ENCODE measurements at regions not wholly inside any gene's neighbourhood (a gene's known extent, or its start where the extent isn't known, plus 50 kb on each side); places are given as distances from the start of the nearest gene placed in this dataset.
A peak's percentile ranks its signal among the peaks of the same experiment; 100 is the strongest.

- no peak for DNase-seq
Observed at GRCh38 chr9:515665-516064, 301.0 kb downstream of the DOCK8 start.

- DNase-seq: no peak
Observed at GRCh38 chr9:517993-518392, 303.3 kb downstream of the DOCK8 start.

- DNase-seq: no peak
Observed at GRCh38 chr9:518540-518939, 303.9 kb downstream of the DOCK8 start.

DNA sequence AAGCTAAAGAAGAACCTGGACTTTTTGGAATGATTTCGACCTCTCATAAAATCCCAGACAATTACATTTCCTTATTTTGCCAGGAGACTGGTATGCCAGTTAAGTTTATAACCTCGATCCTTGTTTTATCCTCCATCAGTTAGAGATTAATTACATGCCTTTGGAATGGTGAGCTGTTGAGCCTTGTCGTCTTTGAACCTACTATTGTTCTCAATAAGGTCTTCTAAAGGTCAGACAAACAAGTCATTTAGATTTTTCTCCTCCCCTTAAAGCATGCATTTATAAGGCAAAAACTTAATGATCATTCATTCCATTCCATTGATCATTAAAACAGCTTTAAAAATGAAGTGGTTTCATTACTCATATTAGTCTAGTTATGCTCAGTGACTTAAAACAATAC, 304.9 kb downstream of the DOCK8 start:
- DNase-seq: no peak

- no peak for DNase-seq
Observed at GRCh38 chr9:520302-520701, 305.6 kb downstream of the DOCK8 start.

- DNase-seq: no peak
Observed at GRCh38 chr9:522190-522589, 307.5 kb downstream of the DOCK8 start.

- no peak for DNase-seq
Observed at GRCh38 chr9:522658-523057, 308.0 kb downstream of the DOCK8 start.

DNA sequence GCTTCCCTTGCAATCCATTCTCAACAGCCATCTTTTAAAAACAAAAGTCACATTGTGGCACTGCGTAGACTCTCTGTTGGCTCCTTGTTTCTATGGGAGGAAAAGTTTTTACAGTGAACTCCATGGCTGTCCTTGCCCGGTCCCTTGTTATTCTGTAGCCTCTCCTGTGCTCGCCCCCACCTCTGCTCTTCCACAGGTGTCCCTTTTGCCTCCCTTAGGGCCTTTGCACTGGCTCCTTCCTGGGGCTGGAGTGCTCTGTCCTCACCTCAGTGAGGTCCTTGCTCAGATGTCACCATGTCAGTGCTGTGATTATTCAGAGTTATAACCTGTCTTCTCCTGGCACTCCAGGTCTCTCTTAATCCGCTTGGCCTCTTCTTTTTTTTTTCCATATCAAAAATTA, 308.8 kb downstream of the DOCK8 start:
- DNase-seq: no peak

- DNase-seq: no peak
Observed at GRCh38 chr9:524008-524407, 309.3 kb downstream of the DOCK8 start.

GRCh38 chr9:526904-527591, 312.4 kb downstream of the DOCK8 start:
- no peak for DNase-seq

DNA sequence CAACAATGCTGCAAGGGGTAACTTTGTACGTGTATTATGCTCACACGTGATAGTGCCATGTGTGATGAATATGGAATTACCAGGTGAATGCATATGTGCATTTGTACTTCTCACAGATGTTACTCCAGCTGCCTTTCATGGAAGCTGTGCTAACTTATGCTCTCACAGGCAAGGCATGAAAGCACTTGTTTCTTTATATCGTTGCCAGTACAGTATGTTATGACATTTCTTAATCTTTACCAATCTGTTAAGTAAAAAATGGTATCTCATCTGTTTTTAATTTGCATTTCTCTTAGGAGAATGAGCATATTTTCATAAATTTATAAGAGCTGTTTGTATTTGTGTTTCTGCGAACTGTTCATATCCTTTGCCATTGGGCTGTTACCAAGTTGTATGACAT, 311.8 kb upstream of the DMRT1 start:
- no peak for DNase-seq

GRCh38 chr9:530681-531080, 310.8 kb upstream of the DMRT1 start:
- no peak for DNase-seq

GRCh38 chr9:532707-533106, 308.8 kb upstream of the DMRT1 start:
- DNase-seq: peak; percentile 81

DNA sequence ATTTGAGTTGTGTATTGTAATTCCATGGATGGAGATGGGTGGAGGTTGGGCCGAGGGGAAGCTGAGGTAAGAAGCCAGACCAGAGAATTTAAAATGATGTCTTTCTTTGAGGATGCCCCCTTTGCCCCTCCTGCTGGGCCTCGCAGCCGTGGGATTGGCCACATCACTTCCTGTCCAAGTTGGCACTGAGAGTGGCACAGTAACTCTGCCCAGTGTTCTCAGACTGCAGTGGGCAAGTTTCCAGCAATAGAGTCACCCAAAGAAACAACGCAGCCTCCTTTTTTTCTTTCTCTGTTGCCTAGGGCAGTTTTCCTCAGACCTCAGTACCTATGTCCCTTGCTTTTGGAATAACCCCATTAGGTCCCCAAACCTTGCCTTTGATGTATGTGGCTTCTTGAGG, 306.6 kb upstream of the DMRT1 start:
- DNase-seq: peak; percentile 9

DNA sequence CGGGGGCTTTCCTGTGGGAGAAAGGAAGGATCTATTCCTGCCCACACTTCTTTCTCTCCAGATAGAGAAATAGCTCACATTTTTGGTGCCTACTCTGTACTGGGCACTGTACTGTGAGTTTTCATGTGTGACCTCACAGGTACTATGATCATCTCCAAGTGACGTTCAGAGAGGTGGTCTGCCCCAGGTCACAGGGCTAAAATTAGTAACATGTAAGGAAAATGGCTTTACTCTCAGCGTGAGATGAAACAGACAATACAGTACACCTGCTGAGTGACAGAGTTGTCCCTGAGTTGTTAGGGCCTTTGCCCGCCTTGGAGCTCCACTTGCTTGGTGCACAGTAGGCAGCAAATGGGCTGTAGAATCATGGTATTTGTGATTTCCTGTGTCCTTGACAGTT, 306.1 kb upstream of the DMRT1 start:
- DNase-seq: no peak

- peak; percentile 53 for DNase-seq
Observed at GRCh38 chr9:536597-537511, 304.6 kb upstream of the DMRT1 start.

DNA sequence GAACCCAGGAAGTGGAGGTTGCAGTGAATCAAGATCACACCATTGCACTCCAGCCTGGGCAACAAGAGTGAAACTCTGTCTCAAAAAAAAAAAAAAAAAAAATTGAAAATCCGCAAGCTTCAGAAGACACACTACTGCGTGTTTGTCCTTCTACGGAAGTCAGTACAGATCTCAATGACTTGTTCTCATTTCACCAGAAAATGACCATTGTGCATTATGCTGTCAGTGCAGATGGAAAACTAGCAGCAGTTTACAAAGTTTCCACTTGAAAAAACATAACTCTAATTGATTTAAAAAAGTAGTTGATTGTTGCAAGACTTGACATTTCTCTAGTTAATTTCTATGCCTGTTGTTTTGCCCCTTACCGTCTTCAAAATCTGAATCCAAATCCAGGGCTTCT, 298.0 kb upstream of the DMRT1 start:
- DNase-seq: no peak

GRCh38 chr9:545480-545879, 296.0 kb upstream of the DMRT1 start:
- no peak for DNase-seq

DNA sequence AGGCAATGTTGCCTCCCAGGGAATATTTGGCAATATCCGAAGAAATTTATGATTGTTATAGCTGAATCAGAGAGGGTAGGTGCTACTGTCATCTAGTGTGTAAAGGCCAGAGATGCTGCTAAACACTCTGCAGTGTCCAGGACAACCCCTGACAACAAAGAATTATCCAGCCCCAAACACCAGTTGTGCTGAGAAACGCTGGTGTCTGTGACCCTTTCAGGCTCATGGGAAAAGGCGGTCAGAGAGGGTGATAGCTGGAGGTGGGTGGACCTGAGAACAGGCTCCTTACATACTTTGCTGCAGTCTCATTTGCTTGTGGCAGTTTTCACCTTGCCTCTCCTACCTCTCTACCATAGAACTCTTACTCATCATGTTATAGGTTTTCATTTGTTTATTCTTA, 295.3 kb upstream of the DMRT1 start:
- DNase-seq: no peak

- DNase-seq: no peak
Observed at GRCh38 chr9:546797-547223, 294.7 kb upstream of the DMRT1 start.

DNA sequence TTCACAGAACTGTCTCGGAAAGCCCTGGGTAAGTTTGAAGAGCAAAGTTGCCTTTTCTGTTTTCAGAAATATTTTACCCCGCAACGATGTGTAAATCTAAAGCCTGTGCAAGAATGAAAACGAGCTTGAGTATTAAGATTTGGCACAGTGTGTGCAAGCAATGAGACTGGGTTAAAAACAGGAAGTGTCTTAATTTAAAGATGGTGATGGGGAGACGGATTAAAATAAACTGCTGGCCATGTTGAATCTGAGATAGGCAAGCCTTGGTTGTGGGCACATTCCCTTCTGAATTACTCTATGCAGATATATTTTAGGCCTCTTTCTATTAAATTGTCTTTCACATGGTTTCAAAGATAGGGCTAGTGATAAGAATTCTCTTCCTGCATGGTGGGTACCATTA, 294.2 kb upstream of the DMRT1 start:
- DNase-seq: no peak

GRCh38 chr9:549455-549997, 292.0 kb upstream of the DMRT1 start:
- no peak for DNase-seq

GRCh38 chr9:550333-550732, 291.2 kb upstream of the DMRT1 start:
- no peak for DNase-seq
